Muscle of back (tissue), 3 donors: ENCODE measurements at regions not wholly inside any gene's neighbourhood (a gene's known extent, or its start where the extent isn't known, plus 50 kb on each side); places are given as distances from the start of the nearest gene placed in this dataset.
A peak's percentile ranks its signal among the peaks of the same experiment; 100 is the strongest.
"Not testable (repeated sequence)": the region's sequence is repeated elsewhere in the genome, so short reads cannot be mapped to it uniquely, and the experiment has no call there.

Experiments
- DNase-seq, 3 donors: peaks; one replicate each; pipeline versions ENCODE4 v3.0.0 to v3.0.0-alpha.2; 2013

GRCh38 chr1:220412382-220412781 is 115.6 kb upstream of the MARK1 start:
- DNase-seq: not testable (repeated sequence)

- peak in 2 of 3 donors; percentile 63 to 84 for DNase-seq
These were observed 117.3 kb upstream of the MARK1 start for GRCh38 chr1:220410611-220411010.

DNA sequence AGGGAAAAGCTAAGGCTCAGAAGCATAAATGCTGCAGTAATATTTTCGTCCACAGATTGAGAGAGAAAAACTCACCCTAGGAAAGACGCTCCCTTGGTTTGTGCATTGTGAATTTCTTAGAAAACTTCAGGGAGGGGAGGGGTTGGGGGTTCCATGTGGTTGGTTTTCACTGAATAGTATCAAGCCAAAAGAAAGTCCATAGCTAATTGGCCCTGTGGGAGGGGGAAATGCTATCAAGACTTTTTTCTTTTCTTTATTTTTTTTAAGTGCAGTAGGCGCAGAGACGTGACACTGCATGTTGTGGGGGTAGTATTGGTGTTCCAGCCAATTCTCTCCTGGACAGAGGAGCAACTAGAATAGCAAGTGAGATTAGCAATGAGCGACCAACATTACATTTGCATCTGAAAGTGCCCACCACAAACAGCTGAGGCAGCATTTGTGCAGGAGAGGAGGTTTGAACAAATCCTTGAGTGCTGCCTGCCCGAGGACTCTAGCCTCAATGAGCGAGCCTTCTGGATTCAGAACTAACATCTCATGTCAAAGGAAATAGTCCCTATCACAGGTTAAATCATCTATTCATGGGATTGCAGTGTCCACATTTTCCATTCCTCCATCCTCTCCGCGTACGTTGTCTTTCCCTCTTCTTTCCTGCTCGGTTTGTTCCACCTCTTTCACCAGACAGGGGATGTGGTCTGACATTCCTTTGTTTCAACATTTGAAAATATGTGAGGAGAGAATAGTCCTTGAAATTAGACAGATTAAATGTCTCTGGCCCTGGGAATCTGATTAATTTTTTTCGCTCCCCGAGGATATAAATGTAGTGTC is 118.0 kb upstream of the MARK1 start:
- DNase-seq: peak in 2 of 3 donors; percentile 51 to 80

GRCh38 chr1:220407191-220407590 is 120.7 kb upstream of the MARK1 start:
- no peak for DNase-seq

GRCh38 chr1:220398238-220398637 is 126.0 kb upstream of the RAB3GAP2 start:
- DNase-seq: no peak

DNA sequence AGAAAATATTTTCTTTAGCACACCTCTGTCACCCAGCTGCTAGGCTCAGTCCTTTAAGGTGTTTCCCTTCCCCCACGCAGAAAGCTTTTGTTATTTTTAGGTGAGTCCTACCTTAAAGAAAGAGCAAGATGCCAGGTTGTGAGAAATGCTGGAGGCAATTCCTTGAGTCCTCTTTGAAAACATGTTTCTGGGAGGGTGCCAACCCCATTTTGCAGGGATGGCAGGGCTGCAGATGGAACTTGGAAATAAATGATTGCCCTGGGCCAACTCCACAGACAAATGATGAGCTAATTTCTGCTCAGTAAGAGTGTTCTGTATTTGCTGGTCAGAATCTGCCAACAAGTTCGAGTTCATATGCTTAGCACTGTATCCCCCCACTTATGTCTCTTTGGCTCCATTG is 119.2 kb upstream of the RAB3GAP2 start:
- DNase-seq: no peak

GRCh38 chr1:220389634-220390033 is 117.4 kb upstream of the RAB3GAP2 start:
- no peak for DNase-seq

DNA sequence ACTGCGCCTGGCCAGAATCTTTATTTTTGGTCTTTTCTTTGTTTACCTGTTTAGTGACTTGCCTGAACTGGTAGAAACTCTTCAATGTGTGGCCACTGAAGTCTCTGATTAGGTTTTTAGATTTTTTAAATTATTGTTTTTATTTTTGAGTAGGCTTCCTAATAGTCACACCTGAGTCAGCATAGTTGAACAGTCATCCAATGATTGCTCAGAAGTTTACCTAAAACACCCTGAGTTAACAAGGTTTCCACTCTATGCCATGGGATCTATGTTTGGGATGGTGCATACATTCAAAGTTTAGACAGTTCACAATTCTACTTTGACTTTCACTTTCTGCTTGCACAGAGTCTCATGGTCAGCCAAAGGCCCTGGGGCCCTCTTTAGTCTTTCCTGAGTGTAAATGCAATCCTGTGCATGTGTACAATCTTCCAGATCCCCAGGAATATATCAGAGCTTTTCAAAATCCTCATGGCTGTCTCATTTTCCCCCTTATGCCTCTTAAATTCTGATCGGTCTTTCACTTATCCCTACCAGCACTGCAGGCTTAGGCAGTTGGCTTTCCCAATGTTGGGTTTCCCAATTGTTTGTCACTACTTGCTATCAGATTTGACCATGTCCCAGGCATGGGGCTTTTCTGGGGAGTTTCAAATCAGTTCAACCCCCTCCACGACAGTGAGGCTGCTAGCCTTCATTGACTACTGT is 114.4 kb upstream of the RAB3GAP2 start:
- no peak for DNase-seq

GRCh38 chr1:220385158-220385557 is 112.9 kb upstream of the RAB3GAP2 start:
- DNase-seq: no peak

DNA sequence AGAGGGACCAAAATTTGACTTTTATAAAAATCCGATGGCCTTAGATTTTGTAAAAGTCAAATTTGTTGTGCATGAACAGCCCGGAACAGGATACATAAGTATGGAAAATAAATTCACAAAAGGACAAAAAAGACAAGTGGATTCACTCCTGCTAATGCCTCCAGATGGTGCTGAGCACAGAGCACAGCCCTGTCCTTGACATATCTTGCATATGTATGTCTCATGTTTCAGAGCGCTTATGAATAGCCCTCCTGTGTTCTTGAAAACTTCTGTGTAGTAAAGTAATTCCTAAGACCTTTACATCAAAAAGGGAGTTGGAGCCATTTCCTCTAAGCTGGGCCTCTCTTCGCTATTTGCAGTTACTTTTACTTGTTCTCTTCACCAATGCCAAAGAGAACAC is 110.7 kb upstream of the RAB3GAP2 start:
- no peak for DNase-seq

DNA sequence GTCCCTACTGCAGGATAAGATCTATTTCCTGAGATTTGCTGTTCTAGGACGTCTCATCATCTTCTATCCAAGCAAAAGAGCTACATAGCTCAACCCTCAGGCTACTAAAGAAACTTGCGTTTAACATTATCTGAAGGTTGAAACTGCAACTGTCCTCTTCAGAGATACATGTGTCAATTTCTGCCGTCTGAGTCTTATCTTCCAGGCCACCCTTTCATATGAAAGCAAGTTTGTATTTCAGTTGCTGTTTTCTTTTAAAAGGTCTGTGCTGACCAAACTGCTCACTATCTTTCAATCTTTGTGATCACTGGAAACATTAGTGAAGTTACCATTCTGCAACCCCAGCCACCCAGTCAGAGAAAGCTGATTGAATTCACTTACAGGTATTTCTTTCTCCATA is 108.6 kb upstream of the RAB3GAP2 start:
- DNase-seq: no peak

- DNase-seq: no peak
These were observed 106.5 kb upstream of the RAB3GAP2 start for GRCh38 chr1:220378571-220379302.

DNA sequence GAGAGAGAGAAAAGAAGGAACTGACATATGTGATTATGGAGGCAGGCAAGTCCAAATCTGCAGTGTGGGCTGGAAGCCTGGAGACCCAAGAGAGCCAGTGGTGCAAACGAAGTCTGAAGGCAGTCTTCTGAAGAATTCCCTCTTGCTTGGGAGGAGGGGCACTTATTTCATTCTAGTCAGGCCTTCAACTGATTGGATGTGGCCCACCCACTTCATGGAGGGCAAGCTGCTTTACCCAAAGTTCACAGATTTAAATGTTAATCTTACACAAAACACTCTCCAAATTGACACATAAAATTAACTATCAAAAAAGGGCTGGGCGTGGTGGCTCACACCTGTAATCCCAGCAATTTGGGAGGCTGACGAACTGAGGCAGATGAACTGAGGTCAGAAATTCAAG is 103.5 kb upstream of the RAB3GAP2 start:
- DNase-seq: no peak

GRCh38 chr1:220374449-220374848 is 102.2 kb upstream of the RAB3GAP2 start:
- no peak for DNase-seq

DNA sequence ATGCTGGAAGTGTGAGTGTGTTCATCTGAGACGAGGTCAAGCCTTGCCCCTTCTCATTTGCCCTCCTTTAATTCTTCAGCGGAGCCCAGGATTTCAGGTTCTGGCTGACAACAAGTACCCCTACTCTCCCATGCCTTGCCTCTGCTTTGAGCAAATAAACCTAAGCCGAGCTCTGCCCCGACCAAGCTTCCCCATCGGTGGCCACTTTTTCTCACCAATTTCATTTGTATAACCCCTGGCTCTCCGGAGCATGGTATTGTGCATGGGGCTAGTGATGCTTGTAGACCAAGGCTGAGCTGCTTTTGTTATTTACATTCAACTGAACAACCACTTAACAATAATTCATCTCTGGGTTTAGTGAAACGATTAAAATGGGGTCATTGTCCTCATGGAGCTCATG is 100.2 kb upstream of the RAB3GAP2 start:
- DNase-seq: no peak

DNA sequence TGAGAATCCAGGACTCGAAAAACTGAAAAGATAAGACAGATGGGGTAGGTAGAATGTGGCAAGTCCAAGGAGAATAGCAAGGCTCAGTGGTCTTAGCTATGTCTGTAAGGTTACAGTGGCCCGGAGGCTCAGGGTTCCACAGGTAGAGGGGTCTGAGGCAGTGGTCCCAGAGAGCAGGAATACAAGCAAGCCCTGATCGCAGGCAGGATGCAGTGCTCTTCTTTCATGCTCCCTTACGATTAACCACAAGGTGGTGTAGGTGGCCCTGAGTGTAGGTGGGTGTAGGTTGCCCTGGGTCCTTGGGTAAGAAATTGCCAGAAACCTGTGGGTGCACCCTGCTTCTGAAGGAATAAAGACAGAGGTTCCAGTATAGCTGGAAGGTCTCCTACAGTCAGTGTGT is 99.1 kb upstream of the RAB3GAP2 start:
- DNase-seq: no peak

DNA sequence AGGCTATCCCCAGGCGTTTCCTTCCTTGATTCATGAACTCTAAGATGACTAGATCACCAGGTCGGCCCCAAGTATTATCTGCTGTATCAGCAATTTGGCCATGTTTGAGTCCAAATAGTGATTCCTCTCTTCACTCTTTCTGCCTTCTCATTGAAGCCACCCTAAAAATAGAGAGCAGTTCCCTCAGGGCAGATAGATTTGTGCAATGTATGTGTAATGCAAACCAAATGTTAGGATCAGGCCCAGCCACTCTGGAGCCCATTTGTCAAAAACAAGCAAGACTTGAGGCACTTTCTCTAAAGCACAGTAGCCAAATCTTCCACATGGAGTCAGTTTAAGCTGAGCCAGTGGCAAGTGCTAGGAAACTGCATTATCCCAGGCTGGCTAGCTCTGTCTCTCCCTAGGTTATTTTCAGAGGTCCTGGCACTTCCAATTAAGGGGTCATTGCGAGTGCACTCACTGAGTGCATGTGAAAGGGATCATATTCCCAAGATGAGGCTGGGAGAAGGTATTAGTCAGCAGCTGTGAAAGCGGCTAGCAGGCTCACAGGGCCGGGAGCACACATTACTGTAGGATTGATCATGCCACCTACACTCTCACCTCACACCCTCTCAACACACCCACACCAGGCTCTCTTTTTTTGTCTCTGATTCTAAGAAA is 97.9 kb upstream of the RAB3GAP2 start:
- peak; percentile 87 to 95 (median 88) for DNase-seq

DNA sequence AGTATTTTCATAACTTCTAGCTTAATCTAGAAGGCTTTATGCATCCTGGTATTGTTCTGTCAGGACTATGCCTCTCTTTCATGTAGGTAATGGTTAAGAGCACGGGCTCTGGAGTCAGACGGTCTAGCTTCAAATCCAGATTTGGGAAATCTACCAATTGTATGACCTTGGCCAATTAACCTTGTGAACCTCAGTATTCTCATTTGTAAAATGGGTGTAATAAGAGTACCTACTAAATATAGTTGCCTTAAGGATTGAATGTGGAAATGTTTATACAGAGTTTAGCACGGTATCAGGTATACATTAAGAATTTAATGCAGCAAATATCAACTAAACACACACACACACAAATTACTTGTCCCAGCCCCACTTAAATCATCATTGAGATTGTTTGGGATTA is 97.3 kb upstream of the RAB3GAP2 start:
- DNase-seq: no peak

DNA sequence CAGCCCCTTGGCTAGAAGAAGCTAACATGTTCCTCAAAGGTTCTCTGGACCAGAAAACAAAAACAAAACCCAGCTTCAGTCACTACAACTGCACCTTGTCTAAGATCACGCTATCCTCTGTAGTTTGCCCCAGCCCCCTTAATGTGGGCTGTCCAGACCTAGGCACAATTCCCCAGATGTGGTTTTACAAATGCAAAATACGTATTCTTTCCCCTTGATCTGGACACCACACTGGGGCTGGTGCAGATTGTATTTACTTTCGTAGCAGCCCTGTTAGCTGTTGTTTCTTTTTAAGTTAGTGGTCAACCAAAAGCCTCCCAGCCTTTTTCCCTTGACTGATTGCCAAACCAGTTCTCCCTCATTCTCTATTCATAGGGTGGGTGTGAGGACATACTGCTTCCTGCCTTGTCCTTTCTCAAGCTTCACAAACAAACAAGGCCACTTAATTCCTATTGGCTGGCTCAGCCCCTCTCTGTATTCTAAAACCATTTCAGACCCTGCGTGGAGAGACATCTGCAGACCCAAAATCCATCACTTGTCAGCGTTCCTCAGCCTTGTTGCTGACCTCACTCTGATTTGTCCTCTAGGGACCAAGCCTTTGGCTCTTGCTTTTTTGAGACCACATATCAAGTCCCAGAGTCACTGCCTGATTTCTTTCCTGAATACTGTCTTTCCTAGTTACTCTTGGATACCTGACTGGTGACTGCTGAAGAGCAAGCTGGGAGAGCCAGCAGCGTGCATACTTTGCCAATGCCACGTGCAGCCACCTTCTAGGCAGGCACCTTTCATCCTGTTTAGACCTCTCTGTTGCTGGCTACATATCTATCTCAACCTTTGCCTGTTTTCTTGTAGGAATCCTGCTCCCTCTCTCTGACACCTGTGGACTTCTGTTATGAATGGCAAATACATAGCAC is 96.4 kb upstream of the RAB3GAP2 start:
- peak; percentile 39 to 79 (median 67) for DNase-seq

GRCh38 chr1:220367833-220368232 is 95.6 kb upstream of the RAB3GAP2 start:
- DNase-seq: no peak

GRCh38 chr1:220366269-220366668 is 94.0 kb upstream of the RAB3GAP2 start:
- DNase-seq: no peak
